ENCODE measurements at regions not wholly inside any gene's neighbourhood (a gene's known extent, or its start where the extent isn't known, plus 50 kb on each side); places are given as distances from the start of the nearest gene placed in this dataset.

DNA sequence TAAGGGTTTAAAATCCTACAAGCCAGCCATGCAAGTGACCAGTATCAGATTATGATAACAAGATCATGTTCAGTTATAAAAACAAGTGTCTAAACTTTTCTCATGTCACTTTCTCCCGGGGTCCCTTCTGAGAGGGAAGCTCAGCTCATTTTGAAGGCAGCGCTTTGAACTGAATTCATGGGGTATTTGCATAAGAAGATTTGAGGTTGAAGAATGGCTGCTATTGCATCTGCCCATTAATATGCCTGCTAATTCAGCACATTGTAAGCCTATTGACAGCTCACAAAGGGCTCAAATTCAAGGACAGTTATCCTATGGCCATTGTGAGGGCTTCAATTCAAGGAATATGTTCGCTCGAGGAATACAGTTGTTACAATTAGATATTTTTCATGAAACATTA lies 290.2 kb upstream of the IRX3 start:
- no peak for DNase-seq

DNA sequence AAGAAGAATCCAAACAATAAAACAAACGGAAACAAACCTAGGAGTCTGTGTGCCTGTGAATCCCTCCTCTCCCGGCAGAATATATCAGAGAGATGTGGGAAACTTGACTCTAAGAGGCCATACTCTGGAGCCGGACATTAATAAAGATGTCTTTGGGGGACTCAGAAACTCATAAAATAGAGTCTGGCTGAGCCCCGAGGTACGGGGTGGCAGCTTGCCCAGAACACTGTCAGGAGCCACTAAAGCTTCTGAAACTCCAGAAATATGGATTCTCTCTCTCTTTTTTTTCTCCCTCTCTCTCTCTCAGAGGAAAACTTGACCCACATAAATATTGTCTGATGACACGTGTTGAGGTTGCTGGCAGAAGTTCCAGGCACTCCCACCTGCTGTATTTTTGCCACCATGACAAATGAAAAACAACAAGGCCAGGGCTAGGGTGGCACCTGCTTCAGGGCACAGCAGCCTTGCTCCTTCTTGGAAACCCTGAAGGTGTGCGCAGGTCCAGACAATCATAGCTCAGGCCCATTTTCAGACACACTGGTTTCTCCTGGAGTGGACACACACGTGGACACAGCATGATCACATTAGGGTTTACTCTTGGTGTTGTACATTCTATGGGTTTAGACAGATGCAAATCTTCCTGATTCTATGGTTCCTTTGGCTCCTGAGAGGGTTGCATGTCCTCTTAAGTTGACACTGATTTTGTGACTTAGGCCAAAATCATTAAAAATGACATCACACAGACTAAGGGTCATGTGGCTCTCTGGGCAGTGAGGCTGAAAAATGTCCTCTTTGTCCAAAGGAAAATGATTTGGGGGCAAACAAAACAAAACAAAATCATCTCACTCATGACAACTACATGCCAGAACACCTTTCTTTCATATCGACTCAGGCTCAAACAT lies 282.6 kb upstream of the IRX3 start:
- DNase-seq: no peak

DNA sequence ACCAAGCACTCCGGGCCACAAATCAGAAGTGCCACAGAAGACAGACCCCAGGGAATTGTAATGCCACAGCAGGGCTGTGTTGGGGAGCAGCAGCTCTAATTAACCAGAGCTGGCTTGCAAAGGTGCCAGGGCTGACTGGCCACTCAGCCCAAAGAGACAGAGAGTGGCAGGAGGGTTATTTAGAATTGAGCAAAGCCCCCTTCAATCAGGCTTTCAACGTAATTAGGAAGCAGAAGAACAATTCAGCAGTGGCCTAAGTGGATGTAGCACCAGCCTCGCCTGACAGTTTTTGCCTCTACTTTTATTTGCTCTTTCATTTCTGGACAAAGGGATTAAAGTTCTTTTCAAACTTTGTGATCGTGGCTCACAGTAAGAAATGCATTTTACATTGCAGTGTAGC lies 278.3 kb upstream of the IRX3 start:
- DNase-seq: no peak

DNA sequence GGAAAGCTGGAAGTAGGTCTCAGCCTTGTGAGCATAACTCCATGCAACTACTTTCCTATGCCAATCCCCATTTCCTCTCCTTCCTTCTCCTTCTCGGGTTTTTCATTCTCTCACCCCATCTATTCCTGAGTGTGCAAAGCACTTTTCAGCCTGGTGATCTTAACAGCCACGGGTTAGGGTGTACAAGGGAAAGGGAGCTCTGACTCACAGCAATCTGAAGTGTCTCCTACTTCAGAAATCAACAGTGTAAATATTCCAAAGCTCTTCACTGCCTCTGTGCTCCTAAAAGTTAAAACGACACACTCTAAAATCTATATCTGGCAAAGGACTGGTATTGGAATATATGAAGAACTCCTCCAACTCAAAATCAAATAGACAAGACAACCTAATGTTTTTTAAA lies 268.0 kb upstream of the IRX3 start:
- DNase-seq: no peak

DNA sequence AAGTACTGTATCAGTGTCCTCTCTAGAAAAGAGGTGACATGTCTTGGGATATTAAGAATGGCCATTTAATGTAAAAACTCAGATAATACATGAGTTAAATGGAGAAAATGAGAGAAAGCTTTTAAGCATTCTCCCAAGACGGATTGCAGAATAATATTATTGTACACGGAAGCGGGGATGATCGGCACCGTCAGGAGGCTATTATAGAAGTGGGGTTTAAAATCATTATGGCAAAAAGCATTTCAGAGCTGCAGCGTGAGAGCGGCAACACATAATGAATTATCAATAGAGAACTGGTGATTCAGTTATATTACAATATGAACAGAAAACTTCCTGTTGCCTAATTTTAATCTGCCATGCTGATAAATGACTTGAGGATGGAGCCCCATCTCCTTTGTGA lies 261.7 kb upstream of the IRX3 start:
- no peak for DNase-seq

DNA sequence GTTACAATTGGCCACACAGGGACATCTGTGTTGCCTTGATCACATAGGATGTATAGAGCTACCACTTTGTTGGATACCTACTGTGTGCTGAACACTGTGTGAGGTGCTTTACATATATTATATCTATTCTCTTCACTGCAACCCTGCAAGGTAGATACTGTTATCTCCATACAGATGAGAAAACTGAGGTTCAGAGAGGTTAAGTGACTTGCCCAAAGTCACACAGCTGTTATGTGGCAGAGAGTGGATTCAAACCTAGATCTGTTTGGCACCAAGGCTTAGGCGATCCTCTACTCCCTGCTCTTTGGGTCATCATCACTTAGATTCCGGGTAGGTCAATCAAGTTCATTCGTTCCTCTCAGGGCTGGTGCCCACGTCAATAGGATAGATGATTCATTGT lies 260.5 kb upstream of the IRX3 start:
- no peak for DNase-seq

DNA sequence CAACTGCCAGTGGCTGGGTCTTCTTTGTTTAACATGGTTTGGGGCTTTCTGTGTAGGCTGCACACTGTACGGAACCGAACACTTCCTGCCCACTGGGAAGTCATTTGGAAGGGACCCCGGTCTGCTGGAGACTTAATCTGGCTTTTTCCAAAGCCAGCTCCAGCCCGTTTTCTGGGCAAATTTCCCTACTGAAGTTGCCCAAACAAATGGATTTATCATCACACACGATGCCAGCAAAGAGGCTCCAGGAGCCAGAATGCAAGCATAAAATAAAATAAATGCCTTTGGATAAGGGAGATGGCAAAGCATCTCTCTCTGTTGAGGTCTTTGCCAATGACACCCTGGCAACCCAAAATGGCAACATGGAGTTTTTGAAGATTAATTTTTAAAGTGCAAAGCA lies 259.9 kb upstream of the IRX3 start:
- no peak for DNase-seq

DNA sequence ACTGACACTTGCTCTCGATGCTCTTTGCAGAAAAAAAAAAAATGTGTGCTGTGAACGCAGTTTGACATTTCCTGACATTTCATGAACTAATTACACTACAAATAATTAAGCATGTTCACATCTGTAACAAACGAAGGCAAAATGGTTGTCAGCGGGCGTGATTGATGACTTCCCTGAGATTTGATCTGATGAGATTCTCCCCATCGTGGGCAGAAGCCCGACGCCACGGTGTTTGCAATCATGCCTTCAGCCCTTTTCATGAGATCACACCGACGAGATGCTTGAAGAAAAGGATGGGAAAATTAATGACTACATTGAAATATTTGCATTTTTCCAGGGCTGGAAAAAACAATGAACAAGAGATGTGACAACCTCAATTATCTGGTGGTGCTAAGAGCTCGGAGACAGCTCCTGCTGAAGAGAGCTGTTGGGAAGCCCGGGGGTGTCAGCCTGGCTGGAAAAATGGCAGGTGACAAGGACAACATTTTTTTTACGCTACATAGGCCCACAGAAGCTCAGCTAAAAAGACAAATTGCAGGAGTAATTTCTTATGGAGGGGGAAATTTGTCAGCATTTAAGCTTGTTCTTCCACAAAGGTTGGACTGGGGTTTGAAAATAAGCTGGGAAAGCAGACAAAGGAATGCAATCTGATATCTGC lies 259.4 kb upstream of the IRX3 start:
- peak; percentile 66 for DNase-seq

DNA sequence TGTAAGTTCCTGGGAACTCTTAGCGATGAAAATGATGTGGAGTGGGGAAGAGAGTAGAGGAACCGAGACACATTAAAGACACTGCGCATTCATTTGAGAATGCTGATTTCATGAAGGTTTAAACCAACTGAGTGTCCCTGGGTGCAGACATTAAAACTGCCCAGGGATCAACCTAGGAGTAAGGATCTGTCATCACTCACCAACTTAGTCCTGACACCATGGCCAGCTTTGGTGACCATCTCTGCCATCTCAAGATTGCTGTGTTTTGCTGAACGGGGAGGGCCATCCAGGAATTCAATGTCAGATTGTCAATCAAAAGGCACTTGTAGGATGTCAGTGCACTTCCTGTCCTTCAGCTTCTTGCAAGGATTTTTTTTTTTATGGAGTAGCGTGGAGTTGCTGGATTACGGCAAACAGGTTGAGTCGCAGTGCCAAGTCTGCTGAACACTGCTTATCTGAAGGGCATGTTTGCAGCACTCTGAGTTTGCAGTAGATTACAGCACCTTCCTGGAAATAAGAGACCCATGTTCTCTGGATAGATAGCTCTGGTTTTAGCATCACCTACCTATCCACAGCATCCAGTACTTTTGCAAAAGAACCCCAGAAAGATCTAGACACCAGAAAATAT lies 258.1 kb upstream of the IRX3 start:
- no peak for DNase-seq

DNA sequence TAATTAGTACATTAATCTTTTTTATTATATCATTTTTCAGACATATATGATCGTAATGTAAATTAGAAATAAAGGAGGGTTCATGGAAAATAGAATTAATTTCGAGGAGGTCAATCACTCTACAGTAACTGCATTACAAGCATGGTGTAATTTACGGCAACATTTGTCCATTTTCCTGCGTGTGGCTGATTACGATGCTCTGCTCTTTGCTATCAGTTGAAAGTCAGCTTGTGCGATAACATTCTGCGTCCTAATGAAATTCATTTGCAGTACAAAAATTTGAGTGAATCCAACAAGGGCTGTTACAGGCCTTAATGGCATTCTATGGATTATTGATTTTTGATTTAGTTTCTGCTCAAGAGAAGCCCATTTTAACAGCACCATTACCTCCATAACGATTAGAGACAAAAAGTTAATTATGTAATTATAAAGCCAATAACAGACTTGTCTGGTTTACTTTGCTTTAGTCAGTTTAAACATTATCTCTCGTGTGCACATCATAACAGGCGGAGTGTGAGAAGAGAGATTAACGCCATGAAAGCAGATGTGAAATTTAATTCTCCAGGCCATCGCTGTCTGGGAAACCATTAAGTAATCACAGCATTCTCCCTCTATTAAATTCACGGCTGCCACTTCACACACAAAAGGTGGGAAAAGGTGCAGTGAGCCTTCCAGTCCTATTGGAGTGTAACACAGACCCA lies 256.4 kb upstream of the IRX3 start:
- no peak for DNase-seq

DNA sequence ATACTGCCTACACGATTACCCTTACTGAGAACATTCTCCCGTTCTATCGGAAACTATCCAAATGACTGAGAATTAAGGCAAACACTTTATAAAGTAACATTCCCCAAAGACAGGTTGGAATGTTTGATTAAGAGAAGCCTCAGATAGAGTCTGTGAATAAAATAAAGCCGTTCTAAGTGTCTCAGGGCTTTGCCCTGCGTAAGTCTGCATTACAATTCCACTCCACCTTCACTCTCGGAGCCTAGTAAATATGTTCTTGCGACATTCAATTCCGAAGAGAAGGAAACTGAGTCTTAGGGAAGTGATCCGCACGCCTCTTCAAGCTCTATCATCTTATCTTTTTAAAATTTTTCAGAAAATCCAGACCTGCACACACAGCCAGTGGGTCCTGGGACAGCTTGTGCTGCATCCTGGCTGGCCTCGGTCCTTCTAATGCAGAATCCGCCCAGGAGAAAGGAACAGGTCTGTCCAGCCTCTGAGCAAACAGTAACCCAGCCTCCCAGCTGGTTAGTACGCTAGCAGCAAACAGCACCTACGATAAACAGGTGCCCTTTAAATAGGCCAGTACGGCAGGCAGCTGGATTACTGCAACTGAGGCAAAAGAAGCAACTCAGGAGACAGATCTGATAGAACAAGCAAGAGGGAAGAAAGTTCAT lies 254.1 kb upstream of the IRX3 start:
- DNase-seq: no peak

DNA sequence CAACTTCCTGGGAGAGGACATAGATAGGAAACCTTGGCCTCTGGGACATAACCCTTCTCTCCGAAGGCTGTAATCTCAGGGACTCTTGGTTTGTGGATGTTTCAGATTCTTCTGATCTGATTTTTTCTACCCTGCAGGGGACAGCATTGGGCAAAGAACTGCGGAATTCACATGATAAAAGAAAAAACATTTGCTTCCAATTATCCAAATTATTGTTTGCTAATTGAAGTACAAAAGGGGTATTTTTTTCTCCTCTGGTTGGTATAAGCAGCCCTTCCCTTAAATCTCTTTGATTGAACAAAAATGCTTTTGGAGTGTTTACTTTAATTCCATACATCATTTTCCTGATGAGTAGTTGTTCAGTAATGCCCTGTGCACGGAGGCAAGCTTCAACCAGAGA lies 251.7 kb upstream of the IRX3 start:
- no peak for DNase-seq

DNA sequence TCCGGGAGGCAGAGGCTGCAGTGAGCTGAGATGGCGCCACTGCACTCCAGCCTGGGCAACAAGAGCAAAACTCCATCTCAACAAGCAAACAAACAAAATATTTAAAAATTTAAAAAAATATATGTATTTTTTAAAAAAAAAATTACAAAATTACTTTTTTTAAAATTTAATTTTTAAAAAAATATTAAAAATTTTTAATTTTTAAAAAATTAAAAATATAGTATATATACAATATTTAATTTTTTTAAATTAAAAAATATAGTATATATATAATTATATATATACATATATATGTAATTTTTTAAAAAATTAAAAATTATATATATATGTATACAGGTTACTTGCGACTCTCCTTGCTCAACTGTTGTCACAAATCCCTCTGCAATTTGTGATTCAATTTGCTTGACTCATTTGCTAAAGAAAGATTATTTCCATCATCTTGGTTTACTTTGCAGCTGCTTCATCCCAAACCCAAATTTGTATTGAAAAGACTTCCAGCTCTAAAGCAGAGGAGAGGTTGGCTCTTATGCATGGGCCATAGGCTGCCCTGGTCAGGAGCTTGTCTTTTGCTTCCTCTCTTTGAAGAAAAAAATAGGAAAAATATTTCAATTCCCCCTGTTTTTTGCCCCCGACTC lies 247.4 kb upstream of the IRX3 start:
- no peak for DNase-seq

DNA sequence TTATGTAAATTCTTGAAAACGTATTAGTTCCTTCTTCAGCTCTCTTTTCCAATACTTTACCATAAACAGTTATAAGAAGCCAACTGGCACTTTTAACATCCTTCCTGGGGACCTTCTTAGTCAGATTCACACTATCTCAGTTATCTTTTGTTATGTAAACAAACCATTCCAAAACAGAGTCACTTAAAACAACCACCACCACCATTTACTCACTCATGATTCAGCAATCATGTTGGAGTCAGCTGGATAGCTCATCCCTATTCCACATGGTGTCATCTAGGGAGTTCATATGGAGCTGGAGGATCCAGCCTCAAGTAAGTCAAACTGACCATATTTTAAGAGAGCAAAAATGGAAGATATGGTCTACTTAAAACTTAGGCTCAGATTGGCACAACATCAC lies 240.3 kb upstream of the IRX3 start:
- no peak for DNase-seq

DNA sequence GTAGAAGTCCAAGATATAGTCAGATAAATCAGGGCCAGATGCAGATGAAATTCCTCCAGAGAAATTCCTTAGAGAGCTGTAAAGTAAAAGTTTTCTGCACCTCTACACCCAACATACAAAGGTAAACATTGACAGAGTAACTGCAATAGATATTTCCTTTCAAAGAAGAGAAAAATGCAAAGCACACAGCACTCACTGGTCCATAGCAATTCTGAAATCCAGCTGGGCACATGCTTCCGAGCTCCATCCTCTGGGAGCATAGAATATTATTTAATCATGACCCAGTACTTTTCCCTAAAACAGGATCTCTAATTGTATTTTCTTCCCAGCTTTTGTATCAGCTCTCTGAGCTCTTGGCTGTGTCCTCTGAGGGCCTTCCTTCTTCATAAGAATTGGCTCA lies 239.5 kb upstream of the IRX3 start:
- no peak for DNase-seq

DNA sequence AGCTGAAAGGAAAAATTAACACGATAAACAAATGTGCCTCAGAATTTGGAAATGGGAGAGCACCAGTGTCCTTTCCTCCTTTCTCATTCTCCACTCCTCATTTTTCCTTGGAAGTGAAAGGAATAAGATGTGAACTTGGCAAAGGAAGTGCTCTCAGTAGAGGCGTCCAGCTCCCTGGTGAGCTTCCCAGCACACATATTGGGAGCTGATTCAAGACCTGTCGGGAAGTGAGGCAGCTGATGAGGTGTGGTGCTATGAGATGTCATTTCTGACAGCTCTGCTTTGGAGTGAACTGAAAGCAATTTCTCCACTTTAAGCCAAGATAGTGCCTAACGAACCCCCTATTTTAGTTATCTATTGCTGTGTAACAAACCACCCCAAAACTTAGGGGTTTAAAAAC lies 238.5 kb upstream of the IRX3 start:
- no peak for DNase-seq

DNA sequence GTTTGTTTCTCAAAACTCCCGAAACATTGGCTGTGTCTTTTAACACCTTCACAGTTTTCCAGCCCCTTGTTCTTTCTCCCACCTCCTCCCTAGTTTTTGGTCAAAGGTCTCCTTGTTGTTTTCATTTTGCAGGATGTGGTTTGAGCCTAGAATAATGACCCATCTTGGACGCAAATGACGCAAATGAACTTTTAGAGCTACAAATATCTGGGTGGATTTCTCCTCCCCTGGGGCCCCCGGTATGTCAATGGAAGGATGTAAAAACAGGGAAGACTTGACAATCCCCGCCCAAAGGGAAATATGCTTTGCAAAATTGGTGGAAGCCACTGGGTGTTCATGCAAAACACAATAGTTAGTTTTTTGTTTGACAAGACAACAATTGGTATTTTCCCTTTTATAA lies 236.0 kb upstream of the IRX3 start:
- DNase-seq: no peak

DNA sequence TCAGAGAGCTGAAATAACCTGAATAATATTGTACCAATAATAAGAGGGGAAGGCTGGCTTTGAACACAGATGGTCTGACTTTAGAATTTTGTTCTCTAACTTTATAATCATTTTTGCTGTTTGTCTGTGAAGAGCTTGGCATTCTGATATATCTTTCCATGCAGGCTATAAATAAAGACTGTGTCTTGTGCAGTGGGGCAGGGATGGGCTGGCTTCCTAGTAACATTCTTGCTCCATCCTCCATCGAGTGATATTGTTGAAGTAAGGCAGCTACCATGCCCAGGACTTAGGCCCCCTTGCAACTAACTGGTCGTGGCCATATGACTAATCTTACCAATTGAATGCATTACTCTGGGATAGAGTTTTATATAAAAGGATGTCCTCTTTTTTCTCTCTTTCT lies 234.7 kb upstream of the IRX3 start:
- no peak for DNase-seq

DNA sequence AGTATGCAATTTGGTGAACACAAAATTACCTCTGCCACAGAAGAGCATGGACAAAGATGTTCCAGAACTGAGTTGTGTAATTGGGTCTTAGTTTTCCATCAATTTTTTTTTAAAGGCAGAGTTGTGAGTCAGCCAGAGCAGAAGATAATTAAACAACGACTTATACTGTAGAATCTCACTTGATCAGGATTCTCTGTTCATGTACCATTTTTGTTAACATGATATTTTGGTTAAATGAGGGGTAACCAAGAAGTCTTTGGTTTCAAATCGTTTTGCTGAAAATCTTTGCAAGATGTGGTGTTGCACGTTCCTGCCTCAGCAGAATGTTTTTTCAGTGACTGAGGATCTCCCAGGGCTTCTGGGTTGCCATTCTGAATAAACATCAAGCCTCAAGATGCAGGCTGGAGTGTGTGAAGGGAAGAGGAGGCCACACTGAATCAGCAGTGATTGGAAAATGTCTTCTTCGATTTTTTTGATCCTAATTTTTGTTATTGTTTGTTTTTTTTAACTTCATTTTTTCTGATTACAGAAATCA lies 232.6 kb upstream of the IRX3 start:
- DNase-seq: no peak

DNA sequence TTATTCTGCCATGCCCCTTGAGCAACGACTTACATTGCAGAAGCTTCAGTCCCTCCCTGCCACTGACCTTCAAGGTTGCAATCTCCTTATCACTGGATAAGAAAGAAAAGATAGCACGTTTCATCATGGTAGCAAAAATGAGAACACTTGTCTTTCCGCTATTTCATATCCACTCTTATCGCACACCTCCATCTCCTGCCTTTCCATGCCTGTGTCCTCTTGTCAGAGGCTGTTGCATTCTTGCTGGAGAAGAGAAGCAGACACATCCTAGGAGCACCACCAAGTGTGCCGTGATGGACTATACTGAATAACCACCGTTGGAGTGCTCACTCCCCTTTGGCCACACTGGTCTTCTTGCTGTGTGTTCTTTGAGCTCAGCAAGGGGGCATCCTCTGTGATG lies 230.6 kb upstream of the IRX3 start:
- no peak for DNase-seq

DNA sequence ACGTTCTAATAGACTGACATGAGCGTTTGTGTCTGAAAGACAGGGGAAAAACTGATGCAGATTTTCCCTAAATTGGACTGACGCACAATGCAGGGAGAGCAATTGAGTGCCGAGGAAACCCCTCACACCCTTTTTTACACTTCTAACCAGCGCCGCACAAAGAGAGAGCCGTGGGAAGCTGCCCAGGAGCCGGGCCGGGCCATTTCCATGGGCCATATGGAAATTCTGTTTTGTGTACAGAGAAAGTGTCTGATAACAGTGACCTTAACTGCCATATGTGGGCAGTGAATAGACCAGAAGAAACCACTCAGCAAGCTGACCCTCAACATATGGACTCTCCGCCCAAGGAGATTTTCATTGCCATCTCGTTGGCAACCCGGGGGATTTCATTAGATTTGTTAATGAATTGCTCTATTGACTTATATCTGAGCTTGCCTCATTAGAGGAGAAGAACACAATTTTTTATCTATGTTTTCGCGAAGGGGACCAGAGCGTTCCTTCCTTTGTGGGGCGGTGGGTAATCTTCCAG lies 225.9 kb upstream of the IRX3 start:
- DNase-seq: no peak
